Panc1 (cell line): ENCODE measurements at regions not wholly inside any gene's neighbourhood (a gene's known extent, or its start where the extent isn't known, plus 50 kb on each side); places are given as distances from the start of the nearest gene placed in this dataset.

Experiments used
- POLR2AphosphoS5 ChIP-seq: IDR thresholded peaks from 2 replicates; pipeline ENCODE4 v1.6.1; 2012; ENCODE audit warnings: mild to moderate bottlenecking, low read depth, low read length, moderate library complexity
- TF ChIP-seq, protein P1 (sequence below): fragments of 450-650 bp; IDR thresholded peaks from 2 replicates; pipeline ENCODE4 v1.5.1; 2017; ENCODE audit warnings: mild to moderate bottlenecking
- TF ChIP-seq, protein P2 (sequence below), 2 experiments: IDR thresholded peaks; 2 replicates each; pipeline ENCODE4 v1.6.1; 2011 to 2012; ENCODE audit warnings: low read depth in 2 of 2, control low read depth in 1 of 2, low read length in 1 of 2, mild to moderate bottlenecking in 1 of 2, moderate library complexity in 1 of 2; ENCODE audit not compliant: insufficient read depth in 1 of 2

DNA sequence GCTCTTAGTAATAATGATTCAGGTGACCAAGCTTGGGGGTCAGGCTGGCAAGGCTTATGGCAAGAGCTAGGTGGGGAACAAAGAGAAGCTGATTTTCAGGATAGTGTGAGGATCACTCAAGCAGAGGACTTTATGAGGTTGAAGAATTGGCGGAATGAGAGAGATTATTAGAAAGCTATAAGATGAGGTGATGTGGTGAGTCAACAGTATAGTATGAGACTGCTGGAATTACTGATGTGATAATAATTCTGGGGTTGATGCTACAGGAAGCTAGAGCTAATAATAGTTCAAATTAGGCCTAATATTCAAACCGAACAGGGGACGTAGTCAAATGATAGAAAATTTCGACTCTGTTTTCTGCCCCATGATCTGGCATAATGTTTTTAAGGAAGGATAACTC is 2115.3 kb upstream of the PIK3C3 start:
- TF ChIP-seq, protein P1, sequence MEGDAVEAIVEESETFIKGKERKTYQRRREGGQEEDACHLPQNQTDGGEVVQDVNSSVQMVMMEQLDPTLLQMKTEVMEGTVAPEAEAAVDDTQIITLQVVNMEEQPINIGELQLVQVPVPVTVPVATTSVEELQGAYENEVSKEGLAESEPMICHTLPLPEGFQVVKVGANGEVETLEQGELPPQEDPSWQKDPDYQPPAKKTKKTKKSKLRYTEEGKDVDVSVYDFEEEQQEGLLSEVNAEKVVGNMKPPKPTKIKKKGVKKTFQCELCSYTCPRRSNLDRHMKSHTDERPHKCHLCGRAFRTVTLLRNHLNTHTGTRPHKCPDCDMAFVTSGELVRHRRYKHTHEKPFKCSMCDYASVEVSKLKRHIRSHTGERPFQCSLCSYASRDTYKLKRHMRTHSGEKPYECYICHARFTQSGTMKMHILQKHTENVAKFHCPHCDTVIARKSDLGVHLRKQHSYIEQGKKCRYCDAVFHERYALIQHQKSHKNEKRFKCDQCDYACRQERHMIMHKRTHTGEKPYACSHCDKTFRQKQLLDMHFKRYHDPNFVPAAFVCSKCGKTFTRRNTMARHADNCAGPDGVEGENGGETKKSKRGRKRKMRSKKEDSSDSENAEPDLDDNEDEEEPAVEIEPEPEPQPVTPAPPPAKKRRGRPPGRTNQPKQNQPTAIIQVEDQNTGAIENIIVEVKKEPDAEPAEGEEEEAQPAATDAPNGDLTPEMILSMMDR: no peak
- TF ChIP-seq POLR2AphosphoS5: no peak
- TF ChIP-seq, protein P2, sequence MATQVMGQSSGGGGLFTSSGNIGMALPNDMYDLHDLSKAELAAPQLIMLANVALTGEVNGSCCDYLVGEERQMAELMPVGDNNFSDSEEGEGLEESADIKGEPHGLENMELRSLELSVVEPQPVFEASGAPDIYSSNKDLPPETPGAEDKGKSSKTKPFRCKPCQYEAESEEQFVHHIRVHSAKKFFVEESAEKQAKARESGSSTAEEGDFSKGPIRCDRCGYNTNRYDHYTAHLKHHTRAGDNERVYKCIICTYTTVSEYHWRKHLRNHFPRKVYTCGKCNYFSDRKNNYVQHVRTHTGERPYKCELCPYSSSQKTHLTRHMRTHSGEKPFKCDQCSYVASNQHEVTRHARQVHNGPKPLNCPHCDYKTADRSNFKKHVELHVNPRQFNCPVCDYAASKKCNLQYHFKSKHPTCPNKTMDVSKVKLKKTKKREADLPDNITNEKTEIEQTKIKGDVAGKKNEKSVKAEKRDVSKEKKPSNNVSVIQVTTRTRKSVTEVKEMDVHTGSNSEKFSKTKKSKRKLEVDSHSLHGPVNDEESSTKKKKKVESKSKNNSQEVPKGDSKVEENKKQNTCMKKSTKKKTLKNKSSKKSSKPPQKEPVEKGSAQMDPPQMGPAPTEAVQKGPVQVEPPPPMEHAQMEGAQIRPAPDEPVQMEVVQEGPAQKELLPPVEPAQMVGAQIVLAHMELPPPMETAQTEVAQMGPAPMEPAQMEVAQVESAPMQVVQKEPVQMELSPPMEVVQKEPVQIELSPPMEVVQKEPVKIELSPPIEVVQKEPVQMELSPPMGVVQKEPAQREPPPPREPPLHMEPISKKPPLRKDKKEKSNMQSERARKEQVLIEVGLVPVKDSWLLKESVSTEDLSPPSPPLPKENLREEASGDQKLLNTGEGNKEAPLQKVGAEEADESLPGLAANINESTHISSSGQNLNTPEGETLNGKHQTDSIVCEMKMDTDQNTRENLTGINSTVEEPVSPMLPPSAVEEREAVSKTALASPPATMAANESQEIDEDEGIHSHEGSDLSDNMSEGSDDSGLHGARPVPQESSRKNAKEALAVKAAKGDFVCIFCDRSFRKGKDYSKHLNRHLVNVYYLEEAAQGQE (IDR thresholded peaks at IDR 0.05; ENCODE audit: insufficient read depth in 1 of 2, low read depth in 2 of 2, low read length in 1 of 2): no peak
